ENCODE measurements at regions not wholly inside any gene's neighbourhood (a gene's known extent, or its start where the extent isn't known, plus 50 kb on each side); places are given as distances from the start of the nearest gene placed in this dataset.
"Not testable (repeated sequence)": the region's sequence is repeated elsewhere in the genome, so short reads cannot be mapped to it uniquely, and the experiment has no call there.

DNA sequence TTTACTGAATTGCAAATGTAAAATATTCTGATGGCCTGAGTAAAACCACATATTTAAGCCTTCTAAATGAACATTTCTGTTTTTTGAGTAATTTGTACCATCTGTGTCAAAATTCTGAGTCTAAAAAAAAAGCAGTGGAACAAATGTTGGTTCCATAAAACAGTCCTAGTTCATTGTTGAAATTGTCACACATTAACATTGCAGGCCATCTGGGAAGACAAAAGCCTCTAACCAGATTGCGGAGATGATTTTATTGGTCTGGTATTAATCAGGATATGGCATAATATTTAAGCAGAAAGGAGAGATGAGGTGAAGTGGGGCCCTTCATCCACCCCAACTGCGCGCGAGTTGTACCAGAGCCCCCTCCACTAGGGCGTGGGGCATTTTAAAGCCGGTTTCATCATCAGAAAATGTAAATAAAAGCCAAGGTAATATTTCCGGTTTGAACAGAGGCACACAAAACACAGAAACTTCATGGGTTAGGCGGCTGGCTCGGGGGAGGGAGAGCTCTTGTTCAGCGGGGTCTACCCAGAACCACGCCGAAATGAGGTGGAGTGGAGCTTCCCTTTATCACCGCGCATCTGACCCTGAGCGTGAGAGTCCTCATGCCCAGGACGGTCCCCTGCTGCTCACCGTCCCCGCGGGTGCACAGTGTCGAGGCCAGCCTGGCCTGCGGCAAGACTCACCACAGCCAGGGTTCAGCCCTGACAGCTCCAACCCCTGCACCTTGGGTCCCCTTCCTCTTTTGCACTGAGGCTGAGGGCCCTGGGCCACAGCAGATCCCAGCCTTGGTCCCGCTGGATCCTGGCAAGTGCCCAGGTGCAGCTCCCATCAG, 169.2 kb downstream of the URI1 start:
- intact Hi-C loops (cut with micrococcal nuclease), result no loop called here

DNA sequence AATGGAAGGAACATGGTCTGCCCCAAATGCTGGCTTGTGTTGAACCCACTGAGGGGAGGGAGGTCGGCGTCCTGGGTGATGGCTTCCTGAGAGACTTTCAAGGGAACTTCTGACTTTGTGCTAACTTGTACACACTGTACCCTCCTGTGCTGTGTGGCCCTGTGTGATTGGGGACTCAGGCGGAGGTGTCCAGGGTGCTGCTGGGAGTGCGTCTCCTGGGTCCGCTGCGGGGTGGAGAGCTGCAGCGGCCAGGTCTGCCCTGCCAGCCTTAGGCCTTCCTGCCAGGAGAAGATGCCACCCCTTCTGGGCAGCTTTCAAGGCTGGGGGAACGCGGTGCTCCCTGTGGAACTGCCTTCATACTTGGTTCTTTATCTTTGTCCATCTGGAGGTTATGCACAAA, 170.1 kb downstream of the URI1 start:
- no peaks in the 10 kb centered on the region for H3K9me3 ChIP-seq (replicated peaks)
- H3K4me1 ChIP-seq, result no peaks in the 10 kb centered on the region
- intact Hi-C loops (cut with micrococcal nuclease), result no loop called here
- no peak overlapping the region for H3K4me3 ChIP-seq
- TF ChIP-seq CTCF (IDR thresholded peaks at IDR 0.05; ENCODE audit: borderline replicate concordance), result no peak
- no peak overlapping the region for H3K27ac ChIP-seq (replicated peaks)
- H3K36me3 ChIP-seq, result no peaks in the 10 kb centered on the region
- DNase-seq, result no peak
- peaks cover 61% of the 10 kb centered on the region for H3K27me3 ChIP-seq (ENCODE audit: low read depth)

More for the DNA sequence above, 169.2 kb downstream of the URI1 start:
- TF ChIP-seq CTCF (IDR thresholded peaks at IDR 0.05; ENCODE audit: borderline replicate concordance), result no peak
- no peak overlapping the region for H3K4me3 ChIP-seq
- no peak overlapping the region for H3K27ac ChIP-seq (replicated peaks)
- no peaks in the 10 kb centered on the region for H3K9me3 ChIP-seq (replicated peaks)
- no peaks in the 10 kb centered on the region for H3K4me1 ChIP-seq
- DNase-seq, result no peak
- H3K36me3 ChIP-seq, result no peaks in the 10 kb centered on the region
- H3K27me3 ChIP-seq (ENCODE audit: low read depth), result peaks cover 70% of the 10 kb centered on the region

DNA sequence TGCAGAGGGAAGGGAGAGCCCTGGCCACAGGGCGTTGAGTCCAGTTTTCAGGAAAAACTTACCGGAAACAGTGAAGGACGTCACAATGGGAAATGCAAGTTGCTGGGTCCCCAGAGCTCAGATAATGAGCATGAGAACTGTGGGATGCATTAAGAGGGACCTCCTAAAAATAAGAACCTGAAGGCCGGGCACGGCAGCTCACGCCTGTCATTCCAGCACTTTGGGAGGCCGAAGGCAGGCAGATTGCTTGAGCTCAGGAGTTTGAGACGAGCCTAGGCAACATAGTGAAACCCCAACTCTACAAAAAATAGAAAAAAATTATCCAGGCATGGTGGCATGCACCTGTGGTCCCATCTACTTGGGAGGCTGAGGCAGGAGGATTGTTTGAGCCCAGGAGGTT, 170.6 kb downstream of the URI1 start:
- Histone ChIP-seq H3K27ac (replicated peaks) (no peak overlapping the region), H3K27me3 (ENCODE audit: low read depth) (peaks cover 58% of the 10 kb centered on the region), H3K4me3 (no peak overlapping the region), H3K36me3 (no peaks in the 10 kb centered on the region), H3K9me3 (replicated peaks) (no peaks in the 10 kb centered on the region), H3K4me1 (no peaks in the 10 kb centered on the region)
- TF ChIP-seq CTCF (IDR thresholded peaks at IDR 0.05; ENCODE audit: borderline replicate concordance), result no peak
- intact Hi-C loops (cut with micrococcal nuclease), result no loop called here
- DNase-seq, result no peak

DNA sequence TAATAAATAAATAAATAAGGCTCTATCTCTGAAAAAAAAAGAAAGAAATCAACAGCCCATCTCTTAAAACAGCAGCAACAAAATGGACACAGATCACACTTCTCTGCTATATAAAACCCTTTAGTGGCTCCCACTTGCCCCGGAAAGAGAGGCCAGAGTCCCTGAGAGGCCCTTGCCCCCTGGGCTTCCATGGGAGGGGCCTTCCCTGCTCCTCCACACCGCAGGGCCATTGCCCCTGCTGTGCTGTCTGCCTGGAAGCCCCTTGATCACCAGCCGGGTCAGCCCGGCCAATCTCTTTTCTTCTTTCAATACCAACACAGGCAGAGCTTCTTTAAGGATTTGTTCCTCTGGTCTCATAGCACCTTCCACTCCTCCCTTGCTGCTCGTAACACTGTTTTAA, 171.1 kb downstream of the URI1 start:
- Histone ChIP-seq H3K4me1 (no peaks in the 10 kb centered on the region), H3K9me3 (replicated peaks) (no peaks in the 10 kb centered on the region), H3K27ac (replicated peaks) (no peak overlapping the region), H3K4me3 (no peak overlapping the region), H3K27me3 (ENCODE audit: low read depth) (peaks cover 58% of the 10 kb centered on the region), H3K36me3 (no peaks in the 10 kb centered on the region)
- TF ChIP-seq CTCF (IDR thresholded peaks at IDR 0.05; ENCODE audit: borderline replicate concordance), result no peak
- no peak for DNase-seq
- intact Hi-C loops (cut with micrococcal nuclease), result no loop called here

DNA sequence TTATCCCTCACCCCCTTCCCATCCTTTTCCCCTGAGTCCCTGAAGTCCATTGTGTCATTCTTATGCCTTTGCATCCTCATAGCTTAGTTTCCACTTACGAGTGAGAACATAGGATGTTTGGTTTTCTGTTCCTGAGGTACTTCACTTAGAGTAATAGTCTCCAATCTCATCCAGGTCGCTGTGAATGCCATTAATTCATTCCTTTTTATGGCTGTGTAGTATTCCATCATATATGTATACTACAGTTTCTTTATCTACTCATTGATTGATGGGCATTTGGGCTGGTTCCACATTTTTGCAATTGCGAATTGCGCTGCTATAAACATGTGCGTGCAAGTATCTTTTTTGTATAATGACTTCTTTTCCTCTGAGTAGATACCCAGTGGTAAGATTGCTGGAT, 172.1 kb downstream of the URI1 start:
- H3K36me3 ChIP-seq; H3K27ac ChIP-seq (replicated peaks); intact Hi-C loops (cut with micrococcal nuclease); DNase-seq; H3K9me3 ChIP-seq (replicated peaks); H3K4me1 ChIP-seq; H3K4me3 ChIP-seq: not testable (repeated sequence)
- H3K27me3 ChIP-seq (ENCODE audit: low read depth), result peaks cover 66% of the 10 kb centered on the region

GRCh38 chr19:30115947-30116346, 173.9 kb downstream of the URI1 start:
- intact Hi-C loops (cut with micrococcal nuclease), result no loop called here
- no peaks in the 10 kb centered on the region for H3K9me3 ChIP-seq (replicated peaks)
- no peak for DNase-seq

More at GRCh38 chr19:30115947-30116346, 173.9 kb downstream of the URI1 start:
- Histone ChIP-seq H3K27ac (replicated peaks) (no peak overlapping the region), H3K4me1 (no peaks in the 10 kb centered on the region), H3K4me3 (no peak overlapping the region), H3K36me3 (no peaks in the 10 kb centered on the region), H3K27me3 (ENCODE audit: low read depth) (peaks cover 70% of the 10 kb centered on the region)
- no peak for TF ChIP-seq CTCF (IDR thresholded peaks at IDR 0.05; ENCODE audit: borderline replicate concordance)

Data from left ventricle myocardium inferior (tissue), 1 donor.